Posterior vena cava (tissue), 2 donors: ENCODE measurements at regions not wholly inside any gene's neighbourhood (a gene's known extent, or its start where the extent isn't known, plus 50 kb on each side); places are given as distances from the start of the nearest gene placed in this dataset.

Source experiments
- DNase-seq: peaks from one replicate; pipeline ENCODE4 v3.0.0-alpha.2; 2020; ENCODE audit warnings: low spot score
- intact Hi-C, 2 donors: fragments of 100-400 bp; cut with DNase I; formaldehyde crosslinking; loops; one replicate each; pipeline versions ENCODE4 v1.14.1 to v1.14.2; 2022 to 2023
- donor health status: DM: yes; HTN: yes; CAD: no.
- donor health status: DM: yes; HTN: yes; CAD: no.

GRCh38 chr2:145690183-145690778 lies 1170.4 kb upstream of the ZEB2 start:
- intact Hi-C loops = no loop called here
- no peak for DNase-seq

GRCh38 chr2:145689277-145689676 lies 1169.4 kb upstream of the ZEB2 start:
- intact Hi-C loops = no loop called here
- no peak for DNase-seq

- no peak for DNase-seq
- intact Hi-C loops = no loop called here
These were observed 1168.2 kb upstream of the ZEB2 start for GRCh38 chr2:145688156-145688555.

GRCh38 chr2:145687442-145688134 lies 1167.7 kb upstream of the ZEB2 start:
- no peak for DNase-seq
- intact Hi-C loops = no loop called here

DNA sequence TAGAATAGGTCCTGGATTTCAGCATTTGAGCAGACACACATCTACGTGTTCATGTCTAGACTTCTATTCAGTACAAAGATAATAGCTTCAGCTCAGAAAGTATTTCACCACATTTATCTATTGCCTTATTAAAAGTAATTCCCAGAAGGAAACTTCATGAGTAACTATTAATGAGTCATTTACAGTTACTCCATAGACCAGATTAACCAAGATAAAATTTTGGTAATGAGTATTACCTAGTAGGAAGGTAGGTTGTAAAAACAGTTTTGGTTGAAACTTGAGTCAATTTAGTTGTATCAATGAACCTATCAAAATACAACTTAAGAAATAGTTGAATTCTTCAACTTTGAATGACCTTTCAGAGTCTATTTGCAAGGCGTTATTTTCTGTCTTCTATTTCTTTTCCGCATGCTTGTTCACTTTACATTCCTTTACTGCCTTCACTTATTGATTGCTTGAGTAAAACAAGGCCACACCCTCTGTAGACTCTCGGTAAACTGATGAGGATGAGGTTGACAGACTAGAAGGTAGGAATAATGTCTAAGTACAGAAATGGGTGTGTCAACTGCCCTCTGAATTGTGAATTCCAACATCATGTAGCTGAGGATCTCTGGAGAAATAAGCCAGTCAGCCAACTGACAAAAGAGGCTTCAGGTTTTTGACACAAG lies 1165.6 kb upstream of the ZEB2 start:
- intact Hi-C loops = no loop called here
- no peak for DNase-seq

GRCh38 chr2:145682546-145683157 lies 1162.7 kb upstream of the ZEB2 start:
- intact Hi-C loops = no loop called here
- DNase-seq = no peak

DNA sequence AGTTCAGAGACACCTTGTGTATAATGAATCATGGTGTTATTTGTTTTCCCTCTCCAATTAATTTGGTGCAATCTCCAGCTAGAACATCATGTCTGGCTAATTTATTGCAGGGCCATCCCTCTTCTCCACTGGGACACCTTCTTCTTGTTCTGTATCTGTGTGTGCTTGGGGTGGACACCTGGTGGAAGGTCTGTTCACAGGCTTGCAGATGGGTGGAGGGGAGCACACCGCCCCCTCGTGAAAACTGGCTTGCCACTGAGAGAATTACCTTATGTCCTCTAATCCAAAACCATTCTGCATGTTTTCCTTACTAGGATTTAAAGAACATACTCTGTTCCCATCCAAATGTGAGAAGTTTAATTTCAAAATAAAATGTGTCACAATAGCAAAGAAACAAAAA lies 1160.4 kb upstream of the ZEB2 start:
- no peak for DNase-seq
- intact Hi-C loops = no loop called here

- intact Hi-C loops = no loop called here
- no peak for DNase-seq
These were observed 1157.5 kb upstream of the ZEB2 start for GRCh38 chr2:145677371-145677770.

- intact Hi-C loops = no loop called here
- DNase-seq = no peak
These were observed 1154.8 kb upstream of the ZEB2 start for GRCh38 chr2:145674705-145675104.

GRCh38 chr2:145669301-145669700 lies 1149.4 kb upstream of the ZEB2 start:
- intact Hi-C loops = no loop called here
- no peak for DNase-seq

- no peak for DNase-seq
- intact Hi-C loops = no loop called here
These were observed 1146.6 kb upstream of the ZEB2 start for GRCh38 chr2:145666552-145666951.

DNA sequence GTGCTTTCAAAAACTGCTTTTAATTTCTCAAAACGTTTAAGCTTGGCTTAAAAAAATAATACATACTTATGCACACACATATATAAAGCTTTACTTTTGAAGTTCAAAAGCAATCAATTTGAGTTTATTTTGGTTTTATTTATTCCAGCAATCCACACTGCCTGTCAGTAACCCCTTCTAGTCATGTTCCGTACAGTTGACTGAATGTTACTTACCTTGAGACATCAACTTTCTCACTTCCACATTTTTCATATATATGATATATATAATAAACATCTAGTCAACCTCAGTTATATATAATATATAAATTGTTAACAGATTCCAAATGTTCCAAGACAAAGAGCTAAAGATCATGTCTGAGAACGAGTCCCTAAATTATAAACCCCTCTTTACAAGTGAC lies 1137.3 kb upstream of the ZEB2 start:
- intact Hi-C loops = no loop called here

GRCh38 chr2:145655165-145655765 lies 1135.3 kb upstream of the ZEB2 start:
- intact Hi-C loops = no loop called here
- DNase-seq = no peak

More for the DNA sequence above, 1137.3 kb upstream of the ZEB2 start:
- no peak for DNase-seq

GRCh38 chr2:145654746-145655145 lies 1134.8 kb upstream of the ZEB2 start:
- intact Hi-C loops = no loop called here
- DNase-seq = no peak

DNA sequence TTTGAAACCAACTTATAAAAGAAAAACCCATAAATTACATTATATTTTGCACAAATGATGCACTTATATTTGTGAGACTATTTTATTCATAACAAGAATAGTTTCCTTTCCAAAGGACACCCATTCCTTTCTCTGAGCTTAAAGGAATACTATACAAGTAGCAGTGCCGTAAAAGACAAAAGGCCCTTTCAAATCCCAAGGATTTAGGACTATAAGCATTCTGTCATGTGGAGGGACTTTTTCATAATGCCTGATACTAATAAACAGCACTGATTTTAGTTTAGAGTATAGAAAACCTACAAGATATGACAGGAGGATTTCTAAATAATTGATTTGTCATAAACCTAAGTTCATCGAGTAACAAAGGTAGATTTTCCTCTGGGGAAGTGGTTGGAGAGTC lies 1134.2 kb upstream of the ZEB2 start:
- intact Hi-C loops = no loop called here
- no peak for DNase-seq

DNA sequence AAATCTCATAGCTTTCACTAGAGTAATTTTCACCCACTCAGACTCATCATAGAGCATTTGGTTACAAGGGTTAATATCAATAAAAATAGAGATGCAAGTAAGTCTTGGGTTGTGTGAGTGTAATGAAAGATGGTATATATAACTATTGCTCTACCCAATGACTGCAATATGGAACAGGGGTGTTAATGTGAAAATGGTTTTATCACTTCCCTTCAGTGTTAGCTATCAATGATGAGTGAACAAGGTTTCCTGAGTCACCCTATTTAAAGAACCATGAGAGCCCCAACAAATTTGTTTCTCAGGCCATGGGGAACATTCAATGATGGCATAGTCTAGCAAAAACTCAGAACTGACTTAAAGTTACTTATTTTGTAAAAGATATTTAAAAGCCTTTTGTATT lies 1133.6 kb upstream of the ZEB2 start:
- DNase-seq = no peak
- intact Hi-C loops = no loop called here

DNA sequence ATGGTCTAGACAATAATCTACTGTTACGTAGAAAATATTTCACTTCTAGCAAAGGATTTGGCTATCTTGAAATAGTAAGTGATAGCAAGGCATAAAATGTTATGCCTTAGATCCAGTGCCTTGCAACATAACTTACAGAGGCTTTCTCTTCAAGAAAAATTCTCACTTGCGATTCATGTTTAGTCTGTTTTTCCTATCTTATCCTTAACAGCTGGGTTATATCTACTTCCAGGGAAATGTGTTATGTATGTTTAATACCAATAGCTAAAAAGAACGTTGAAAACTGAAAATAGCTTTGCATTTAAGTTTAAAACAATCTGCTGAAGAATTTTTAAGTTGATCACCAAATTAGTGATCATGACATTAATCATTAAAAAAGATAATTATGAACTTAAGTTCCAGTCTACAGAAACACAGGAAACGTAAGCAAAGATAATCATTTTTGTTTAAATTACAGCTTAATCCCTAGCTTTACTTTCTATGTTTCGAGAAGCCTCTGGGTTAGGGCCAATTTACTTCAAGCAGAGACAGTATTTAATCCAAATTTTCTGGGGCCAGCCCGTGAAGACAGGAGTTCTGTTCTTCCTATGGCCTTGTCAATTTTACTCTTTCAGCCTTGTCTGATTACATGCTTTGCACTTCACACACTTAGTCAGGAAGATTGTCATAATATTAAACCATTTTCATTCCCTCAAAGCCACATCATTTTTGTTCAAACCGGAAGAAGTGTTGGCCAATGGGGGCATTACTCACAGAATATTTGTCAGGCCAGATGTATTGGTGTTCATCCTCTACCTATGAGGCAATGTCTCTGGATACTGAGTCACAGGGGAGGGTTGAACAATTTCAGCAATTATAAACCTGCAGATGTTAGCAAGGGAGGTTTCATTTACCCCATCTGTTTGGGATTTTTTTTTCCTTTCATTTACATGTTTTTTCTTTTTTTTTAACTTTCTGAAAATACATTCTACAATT lies 1132.9 kb upstream of the ZEB2 start:
- DNase-seq = no peak
- intact Hi-C loops = no loop called here

DNA sequence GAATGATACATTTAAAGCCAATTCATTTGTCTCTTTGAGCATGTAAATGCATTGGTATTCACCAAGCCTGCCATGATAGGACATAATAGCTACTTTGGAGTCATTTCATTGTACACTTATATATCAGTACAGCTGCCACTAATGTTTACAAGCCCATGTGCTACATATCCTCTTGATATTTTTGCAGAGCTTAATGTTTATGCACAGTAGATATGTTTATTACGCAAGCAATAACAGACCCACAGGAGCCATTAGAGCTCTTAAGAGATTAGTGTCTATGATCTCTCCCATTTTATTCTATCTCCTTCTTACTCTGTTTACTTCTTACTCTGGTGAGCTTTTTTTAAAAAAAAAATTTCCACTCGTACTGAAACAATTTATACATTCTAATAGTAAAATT lies 1132.1 kb upstream of the ZEB2 start:
- intact Hi-C loops = no loop called here

GRCh38 chr2:145650226-145650625 lies 1130.3 kb upstream of the ZEB2 start:
- DNase-seq = no peak
- intact Hi-C loops = no loop called here

More for the DNA sequence above, 1132.1 kb upstream of the ZEB2 start:
- DNase-seq = no peak
